PC-9 (cell line): ENCODE measurements at regions not wholly inside any gene's neighbourhood (a gene's known extent, or its start where the extent isn't known, plus 50 kb on each side); places are given as distances from the start of the nearest gene placed in this dataset.

Experiments
- BruUV-seq: library from RNA; stranded (reverse); fragments of 400-500 nt; replicated peaks from 2 replicates; lab custom pipeline; 2021; lab: Mats Ljungman, UMichigan
- CTCF ChIA-PET: fragments of 300-600 bp; sonication (Branson Sonifier 250); formaldehyde crosslinking; loops from one replicate; lab custom pipeline; 2022; ENCODE audit warnings: antibody characterized with exemption; lab: Charles Lee
- POLR2A ChIA-PET: fragments of 300-600 bp; sonication (Branson Sonifier 250); formaldehyde crosslinking; loops from one replicate; lab custom pipeline; 2022; ENCODE audit warnings: antibody characterized with exemption; ENCODE audit not compliant: unreplicated experiment; lab: Charles Lee
- DNase-seq, 2 experiments: peaks; one replicate each; pipeline versions ENCODE4 v3.0.0 to v3.0.0-alpha.2; 2015 to 2022; ENCODE audit warnings: mixed read lengths in 1 of 2
- H2AFZ ChIP-seq: fragments of 200-600 bp; sonication (generic); 2 replicates; pipeline ENCODE4 v1.8.1; 2017; ENCODE audit warnings: antibody characterized with exemption
- H3F3A ChIP-seq: fragments of 200-600 bp; sonication (generic); 2 replicates; pipeline ENCODE4 v1.8.1; 2017; ENCODE audit warnings: antibody characterized with exemption, mild to moderate bottlenecking, low read depth; ENCODE audit not compliant: insufficient read depth
- H3K27ac ChIP-seq: fragments of 200-600 bp; sonication (generic); 2 replicates; pipeline ENCODE4 v1.6.1; 2016; ENCODE audit warnings: mixed run types
- H3K27me3 ChIP-seq: fragments of 200-600 bp; sonication (generic); 2 replicates; pipeline ENCODE4 v1.6.1; 2016; ENCODE audit warnings: low read depth, mixed run types; ENCODE audit not compliant: insufficient read depth
- H3K36me3 ChIP-seq: fragments of 200-600 bp; sonication (generic); 2 replicates; pipeline ENCODE4 v1.6.1; 2016; ENCODE audit warnings: low read depth, mixed run types
- H3K4me1 ChIP-seq: fragments of 200-600 bp; sonication (generic); replicated peaks from 2 replicates; pipeline ENCODE4 v1.6.1; 2016; ENCODE audit warnings: mixed run types; ENCODE audit not compliant: insufficient read depth
- H3K4me2 ChIP-seq: fragments of 200-600 bp; sonication (generic); 2 replicates; pipeline ENCODE4 v1.6.1; 2017; ENCODE audit warnings: mixed run types
- H3K4me3 ChIP-seq: fragments of 200-600 bp; sonication (generic); 2 replicates; pipeline ENCODE4 v1.6.1; 2016; ENCODE audit warnings: mixed run types
- H3K79me2 ChIP-seq: fragments of 200-600 bp; sonication (generic); 2 replicates; pipeline ENCODE4 v1.6.1; 2017; ENCODE audit warnings: low read depth, mixed run types
- H3K9me2 ChIP-seq: fragments of 200-600 bp; sonication (generic); 2 replicates; pipeline ENCODE4 v1.8.1; 2017; ENCODE audit warnings: mild to moderate bottlenecking; ENCODE audit not compliant: insufficient read depth
- H3K9me3 ChIP-seq: fragments of 200-600 bp; sonication (generic); 2 replicates; pipeline ENCODE4 v1.8.1; 2016; ENCODE audit warnings: low read depth; ENCODE audit not compliant: insufficient read depth
- H4K20me1 ChIP-seq: fragments of 200-600 bp; sonication (generic); 2 replicates; pipeline ENCODE4 v1.8.1; 2017; ENCODE audit not compliant: insufficient read depth
- CTCF ChIP-seq: fragments of 200-600 bp; sonication (generic); conservative IDR thresholded peaks from 2 replicates; pipeline ENCODE4 v1.6.1; 2017; ENCODE audit warnings: mixed run types, antibody characterized with exemption, mild to moderate bottlenecking, moderate library complexity
- EZH2 ChIP-seq: fragments of 200-600 bp; sonication (generic); IDR thresholded peaks from 2 replicates; pipeline ENCODE4 v1.8.0; 2017; ENCODE audit warnings: antibody characterized with exemption, low read depth
- intact Hi-C: fragments of 100-400 bp; cut with micrococcal nuclease; formaldehyde crosslinking; loops from one replicate; pipeline ENCODE4 v1.10.0; 2022; ENCODE audit not compliant: unreplicated experiment

GRCh38 chr9:89721176-89721700 lies 116.4 kb downstream of the GADD45G start:
- H2AFZ ChIP-seq = no peak overlapping the region
- H3K4me3 ChIP-seq = no peak overlapping the region
- no peak for DNase-seq
- no peak overlapping the region for H3K27ac ChIP-seq
- no peaks in the 10 kb centered on the region for H3K9me3 ChIP-seq
- no peaks in the 10 kb centered on the region for H3K4me1 ChIP-seq
- no peaks in the 10 kb centered on the region for H4K20me1 ChIP-seq
- no peak overlapping the region for H3K4me2 ChIP-seq
- CTCF ChIA-PET = no interaction called here
- H3K27me3 ChIP-seq = peaks cover 89% of the 10 kb centered on the region
- POLR2A ChIA-PET = no interaction called here
- H3K79me2 ChIP-seq = no peaks in the 10 kb centered on the region
- no peak for TF ChIP-seq CTCF
- TF ChIP-seq EZH2 = no peak
- intact Hi-C loops = no loop called here
- no peaks in the 10 kb centered on the region for H3K36me3 ChIP-seq
- H3F3A ChIP-seq = no peaks in the 10 kb centered on the region
- no TSS peak for BruUV-seq
- H3K9me2 ChIP-seq = no peaks in the 10 kb centered on the region

- Histone ChIP-seq H3K9me3 (no peaks in the 10 kb centered on the region), H3K27ac (no peak overlapping the region), H3K4me1 (no peaks in the 10 kb centered on the region), H4K20me1 (no peaks in the 10 kb centered on the region), H2AFZ (no peak overlapping the region), H3K4me2 (no peak overlapping the region), H3K36me3 (no peaks in the 10 kb centered on the region), H3F3A (no peaks in the 10 kb centered on the region), H3K9me2 (no peaks in the 10 kb centered on the region), H3K79me2 (no peaks in the 10 kb centered on the region), H3K4me3 (no peak overlapping the region), H3K27me3 (peaks cover 93% of the 10 kb centered on the region)
- DNase-seq = no peak
- ChIA-PET CTCF (no interaction called here), POLR2A (no interaction called here)
- TF ChIP-seq CTCF (no peak), EZH2 (no peak)
- intact Hi-C loops = no loop called here
- no TSS peak for BruUV-seq
These were observed 117.2 kb downstream of the GADD45G start for GRCh38 chr9:89721971-89722530.

GRCh38 chr9:89722712-89723111 lies 117.9 kb downstream of the GADD45G start:
- no peak overlapping the region for H3K4me3 ChIP-seq
- no peaks in the 10 kb centered on the region for H3K79me2 ChIP-seq
- no peaks in the 10 kb centered on the region for H3K4me1 ChIP-seq
- ChIA-PET CTCF (no interaction called here), POLR2A (no interaction called here)
- no peak for TF ChIP-seq EZH2
- TF ChIP-seq CTCF = no peak
- no peaks in the 10 kb centered on the region for H3K9me3 ChIP-seq
- H3K4me2 ChIP-seq = no peak overlapping the region
- intact Hi-C loops = no loop called here
- H4K20me1 ChIP-seq = no peaks in the 10 kb centered on the region
- no peak overlapping the region for H3K27ac ChIP-seq
- H3K36me3 ChIP-seq = no peaks in the 10 kb centered on the region
- no peak overlapping the region for H2AFZ ChIP-seq
- no TSS peak for BruUV-seq
- H3K9me2 ChIP-seq = no peaks in the 10 kb centered on the region
- no peak for DNase-seq
- no peaks in the 10 kb centered on the region for H3F3A ChIP-seq
- H3K27me3 ChIP-seq = peaks cover 95% of the 10 kb centered on the region
